GM12873 (cell line): ENCODE measurements at regions not wholly inside any gene's neighbourhood (a gene's known extent, or its start where the extent isn't known, plus 50 kb on each side); places are given as distances from the start of the nearest gene placed in this dataset.

Source experiments
- CTCF ChIP-seq: IDR thresholded peaks from 2 replicates; pipeline ENCODE4 v1.5.1; 2012; ENCODE audit warnings: low read depth, mild to moderate bottlenecking, moderate library complexity, low read length, control low read depth; ENCODE audit not compliant: insufficient read depth; ENCODE audit errors: missing control alignments

- TF ChIP-seq CTCF = no peak
These were observed 645.6 kb downstream of the MMUT start for GRCh38 chr6:48817333-48818051.

- TF ChIP-seq CTCF = no peak
These were observed 648.1 kb downstream of the MMUT start for GRCh38 chr6:48814957-48815356.

- no peak for TF ChIP-seq CTCF
These were observed 649.2 kb downstream of the MMUT start for GRCh38 chr6:48813836-48814235.

GRCh38 chr6:48809700-48810099, 653.4 kb downstream of the MMUT start:
- no peak for TF ChIP-seq CTCF

GRCh38 chr6:48809245-48809644, 653.8 kb downstream of the MMUT start:
- TF ChIP-seq CTCF = no peak

GRCh38 chr6:48798296-48798695, 664.8 kb downstream of the MMUT start:
- no peak for TF ChIP-seq CTCF

- TF ChIP-seq CTCF = no peak
These were observed 671.2 kb upstream of the PTCHD4 start for GRCh38 chr6:48782225-48782624.
